Psoas muscle (tissue), 7 donors: ENCODE measurements at regions not wholly inside any gene's neighbourhood (a gene's known extent, or its start where the extent isn't known, plus 50 kb on each side); places are given as distances from the start of the nearest gene placed in this dataset.

Experiments used
- ATAC-seq, 4 donors: fragments of 200-7000 bp; cut with Tn5 transposase; one replicate each; pipeline ENCODE4 v1.9.1; 2020; ENCODE audit warnings: moderate library complexity in 3 of 4, mild to moderate bottlenecking in 2 of 4
- DNase-seq, 2 donors: peaks; one replicate each; pipeline ENCODE4 v3.0.0-alpha.2; 2020
- H3K27ac ChIP-seq: fragments of 200-600 bp; one replicate; pipeline ENCODE4 v1.8.0; 2022
- H3K27me3 ChIP-seq, 3 donors: fragments of 200-600 bp in 1 of 3; one replicate each; pipeline versions ENCODE4 v1.6.1 to v1.8.0; 2013 to 2022; ENCODE audit warnings: low read length in 2 of 3, mild to moderate bottlenecking in 2 of 3, moderate library complexity in 1 of 3; ENCODE audit not compliant: insufficient read depth in 3 of 3
- H3K36me3 ChIP-seq, 2 donors: fragments of 200-600 bp in 1 of 2; one replicate each; pipeline versions ENCODE4 v1.6.1 to v1.8.0; 2013 to 2022; ENCODE audit warnings: low read depth in 1 of 2, mild to moderate bottlenecking in 1 of 2, moderate library complexity in 1 of 2; ENCODE audit not compliant: insufficient read depth in 1 of 2
- H3K4me1 ChIP-seq: fragments of 200-600 bp; one replicate; pipeline ENCODE4 v1.8.0; 2022
- H3K4me3 ChIP-seq: fragments of 200-600 bp; one replicate; pipeline ENCODE4 v1.8.0; 2022; ENCODE audit warnings: mild to moderate bottlenecking
- H3K9me3 ChIP-seq: fragments of 200-600 bp; one replicate; pipeline ENCODE4 v1.8.0; 2022
- WGBS, 3 donors: extraction: QIAGEN DNeasy Blood & Tissue Kit; methylation state at CpG; one replicate each; pipeline versions ENCODE4 v1.1.6 to v1.1.7; 2013; 5-methylcytosine and 5-hydroxymethylcytosine counted together
- intact Hi-C, 2 donors: fragments of 100-400 bp; cut with DNase I; formaldehyde crosslinking; loops; one replicate each; pipeline versions ENCODE4 v1.11.0 to v1.14.2; 2022
- TF ChIP-seq, protein P1 (sequence below): fragments of 200-600 bp; IDR thresholded peaks from one replicate; pipeline ENCODE4 v1.8.0; 2022; ENCODE audit warnings: antibody characterized with exemption
- donor health status: healthy with polysubstance abuse.
- donor health status: DM: no; HTN: no; CAD: no; lungs with moderate emphysema.
- donor health status: Bipolar disorder and iron deficiency.
- donor health status: healthy.
- donor health status: DM: yes; HTN: yes; CAD: no.
- donor health status: DM: no; HTN: no; CAD: no.
- donor health status: DM: yes; HTN: yes; CAD: no.

DNA sequence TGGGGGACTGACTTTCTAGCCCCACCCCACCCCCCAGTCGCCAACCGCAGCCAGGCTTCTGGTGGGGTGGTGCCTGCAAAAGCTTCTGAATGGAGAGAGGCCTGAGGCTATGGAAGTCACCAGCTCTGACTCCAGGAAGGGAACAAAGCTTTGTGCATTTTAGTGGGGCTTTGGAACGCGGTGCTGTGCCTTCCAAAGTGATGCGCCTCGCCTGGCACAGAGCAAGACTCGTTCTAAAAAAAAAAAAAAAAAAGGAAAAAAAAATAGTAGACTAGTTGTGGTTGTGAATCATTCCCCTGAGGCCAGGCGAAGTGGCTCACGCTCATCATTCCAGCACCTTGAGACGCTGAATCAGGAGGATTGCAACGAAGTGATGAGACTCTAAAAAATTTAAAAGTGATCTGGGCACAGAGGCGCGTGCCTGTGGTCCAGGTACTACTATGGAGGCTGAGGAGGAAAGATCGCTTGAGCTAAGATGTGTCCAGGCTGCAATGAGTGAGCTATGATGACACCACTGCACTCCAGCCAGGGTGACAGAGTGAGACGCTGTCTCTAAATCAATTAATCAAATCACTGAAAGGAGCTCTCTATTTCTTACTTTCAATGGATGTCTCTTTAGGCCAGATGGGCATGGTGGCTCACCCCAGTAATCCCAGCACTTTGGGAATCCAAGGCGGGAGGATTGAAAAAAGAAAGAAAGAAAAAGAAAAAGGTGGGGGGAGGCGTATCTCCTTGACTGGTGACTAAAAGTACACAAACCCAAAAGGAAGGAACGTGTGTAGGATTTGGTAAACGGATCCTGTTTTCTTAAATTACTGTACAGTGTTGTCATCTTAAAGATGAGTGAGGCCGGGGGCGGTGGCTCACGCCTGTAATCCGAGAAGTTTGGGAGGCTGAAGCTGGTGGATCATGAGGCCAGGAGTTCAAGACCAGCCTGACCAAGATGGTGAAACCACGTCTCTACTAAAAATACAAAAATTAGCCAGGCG lies 259.6 kb upstream of the ALG10B start:
- no peaks in the 10 kb centered on the region for H3K27me3 ChIP-seq

DNA sequence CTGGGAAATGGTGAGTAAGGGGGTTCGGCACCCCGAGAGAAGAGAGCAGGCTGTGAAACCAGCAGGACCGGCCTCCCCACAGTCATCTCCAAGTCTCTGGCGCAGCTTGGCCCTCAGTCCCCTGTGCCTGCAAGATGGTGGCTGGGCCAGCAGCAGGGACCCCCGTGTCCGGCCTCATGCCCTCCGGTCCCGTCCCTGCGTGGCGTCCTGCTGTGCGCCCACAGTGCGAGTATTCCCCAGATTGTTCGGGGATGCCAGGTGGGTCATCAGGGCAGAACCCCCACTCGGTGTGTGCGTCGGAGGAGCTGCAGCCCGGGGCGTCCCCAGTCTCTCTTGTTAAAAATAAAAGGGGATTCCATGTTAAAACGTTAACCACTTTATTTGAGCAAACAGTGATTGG lies 216.9 kb upstream of the ALG10B start:
- Histone ChIP-seq H3K4me3 (no peak overlapping the region), H3K9me3 (peaks cover 4% of the 10 kb centered on the region), H3K27ac (no peak overlapping the region), H3K36me3 (no peaks in the 10 kb centered on the region), H3K27me3 (no peaks in the 10 kb centered on the region), H3K4me1 (no peaks in the 10 kb centered on the region)
- 92 to 95% (median 94%) methylated on average over 19 of the region's 19 CpGs for WGBS, 3 donors
- intact Hi-C loops, result no loop called here
- TF ChIP-seq, protein P1, sequence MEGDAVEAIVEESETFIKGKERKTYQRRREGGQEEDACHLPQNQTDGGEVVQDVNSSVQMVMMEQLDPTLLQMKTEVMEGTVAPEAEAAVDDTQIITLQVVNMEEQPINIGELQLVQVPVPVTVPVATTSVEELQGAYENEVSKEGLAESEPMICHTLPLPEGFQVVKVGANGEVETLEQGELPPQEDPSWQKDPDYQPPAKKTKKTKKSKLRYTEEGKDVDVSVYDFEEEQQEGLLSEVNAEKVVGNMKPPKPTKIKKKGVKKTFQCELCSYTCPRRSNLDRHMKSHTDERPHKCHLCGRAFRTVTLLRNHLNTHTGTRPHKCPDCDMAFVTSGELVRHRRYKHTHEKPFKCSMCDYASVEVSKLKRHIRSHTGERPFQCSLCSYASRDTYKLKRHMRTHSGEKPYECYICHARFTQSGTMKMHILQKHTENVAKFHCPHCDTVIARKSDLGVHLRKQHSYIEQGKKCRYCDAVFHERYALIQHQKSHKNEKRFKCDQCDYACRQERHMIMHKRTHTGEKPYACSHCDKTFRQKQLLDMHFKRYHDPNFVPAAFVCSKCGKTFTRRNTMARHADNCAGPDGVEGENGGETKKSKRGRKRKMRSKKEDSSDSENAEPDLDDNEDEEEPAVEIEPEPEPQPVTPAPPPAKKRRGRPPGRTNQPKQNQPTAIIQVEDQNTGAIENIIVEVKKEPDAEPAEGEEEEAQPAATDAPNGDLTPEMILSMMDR, result no peak
- DNase-seq, result no peak
- no peak for ATAC-seq

More for the DNA sequence above, 259.6 kb upstream of the ALG10B start:
- TF ChIP-seq, protein P1, result no peak
- no peaks in the 10 kb centered on the region for H3K36me3 ChIP-seq
- WGBS, 3 donors, result 73 to 79% (median 78%) methylated on average over 25 of the region's 25 CpGs
- no peak overlapping the region for H3K4me3 ChIP-seq
- no peak for ATAC-seq
- H3K27ac ChIP-seq, result no peak overlapping the region
- no peaks in the 10 kb centered on the region for H3K4me1 ChIP-seq
- intact Hi-C loops, result no loop called here
- no peak for DNase-seq
- H3K9me3 ChIP-seq, result no peaks in the 10 kb centered on the region

DNA sequence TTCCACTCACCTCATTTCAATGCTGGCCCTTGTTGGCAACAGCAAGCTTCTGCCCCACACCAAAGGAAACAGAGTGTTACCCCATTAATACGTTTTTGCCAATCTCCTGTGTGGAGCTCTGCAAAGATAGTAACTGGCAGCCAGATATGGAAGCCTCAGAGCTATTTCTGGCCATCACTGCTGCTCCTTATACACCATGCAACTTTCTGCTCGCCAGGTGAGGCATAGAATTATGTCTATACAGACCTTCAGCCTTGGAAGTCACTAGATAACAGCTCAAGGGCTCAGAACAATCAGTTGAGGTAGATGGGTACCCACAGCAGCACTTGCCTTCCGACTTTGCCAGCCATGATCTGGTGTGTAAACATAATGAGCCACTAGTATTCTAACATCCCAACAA lies 214.8 kb upstream of the ALG10B start:
- Histone ChIP-seq H3K4me3 (no peak overlapping the region), H3K27ac (no peak overlapping the region), H3K9me3 (peaks cover 4% of the 10 kb centered on the region), H3K4me1 (no peaks in the 10 kb centered on the region), H3K27me3 (no peaks in the 10 kb centered on the region), H3K36me3 (no peaks in the 10 kb centered on the region)
- intact Hi-C loops, result no loop called here
- 13 to 17% (median 16%) methylated on average over 3 of the region's 3 CpGs for WGBS, 3 donors
- DNase-seq (no peak), ATAC-seq (no peak)
- TF ChIP-seq, protein P1, result no peak

DNA sequence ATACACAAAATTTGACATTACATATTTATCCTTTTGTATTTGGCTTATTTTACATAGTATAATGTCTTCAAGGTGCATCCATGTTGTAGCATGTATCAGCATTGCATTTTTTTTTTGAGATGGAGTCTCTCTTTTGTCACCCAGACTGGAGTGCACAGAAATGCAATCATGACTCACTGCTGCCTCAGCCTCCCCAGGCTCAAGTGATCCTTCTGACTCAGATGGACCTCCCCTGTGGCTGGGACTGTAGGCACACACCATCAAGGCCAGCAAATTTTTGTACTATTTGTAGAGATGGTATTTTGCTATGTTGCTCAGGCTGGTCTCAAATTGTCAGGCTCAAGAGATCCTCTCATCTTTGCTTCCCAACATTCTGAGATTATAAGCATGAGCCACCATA lies 214.4 kb upstream of the ALG10B start:
- intact Hi-C loops, result no loop called here
- no peaks in the 10 kb centered on the region for H3K4me1 ChIP-seq
- H3K9me3 ChIP-seq, result peaks cover 4% of the 10 kb centered on the region
- no peaks in the 10 kb centered on the region for H3K27me3 ChIP-seq
- TF ChIP-seq, protein P1, result no peak
- no peaks in the 10 kb centered on the region for H3K36me3 ChIP-seq
- no peak overlapping the region for H3K4me3 ChIP-seq
- no peak for ATAC-seq
- no peak for DNase-seq
- no peak overlapping the region for H3K27ac ChIP-seq
